ENCODE measurements at regions not wholly inside any gene's neighbourhood (a gene's known extent, or its start where the extent isn't known, plus 50 kb on each side); places are given as distances from the start of the nearest gene placed in this dataset.

DNA sequence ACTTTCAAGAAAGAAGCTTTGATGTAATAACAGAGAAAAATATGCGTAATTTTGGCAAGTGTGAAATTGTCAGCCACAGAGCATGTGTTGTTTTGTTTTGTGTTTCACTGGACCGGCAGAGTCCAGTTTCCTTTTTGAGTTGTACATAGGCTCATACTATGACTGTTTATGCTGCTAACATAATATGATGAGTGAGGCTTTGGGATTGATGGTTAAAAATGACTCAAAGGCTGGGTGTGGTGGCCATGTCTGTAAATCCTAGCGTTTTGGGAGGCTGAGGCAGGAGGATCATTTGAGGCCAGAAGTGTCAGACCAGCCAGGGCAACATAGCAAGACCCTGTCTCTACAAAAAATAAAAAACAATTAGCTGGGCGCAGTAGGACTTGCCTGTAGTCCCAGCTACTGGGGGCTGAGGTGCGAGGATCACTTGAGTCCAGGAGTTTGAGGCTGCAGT is 487.9 kb downstream of the PCNX1 start:
- H3K9me3 ChIP-seq = no peaks in the 10 kb centered on the region
- H3K4me3 ChIP-seq = no peak overlapping the region
- H3K27me3 ChIP-seq = no peaks in the 10 kb centered on the region
- intact Hi-C loops (cut with DNase I; ENCODE audit: low total_unique reads) = no loop called here
- no peak for DNase-seq
- peaks cover 0 to 49% (median 13%) of the 10 kb centered on the region in 4 donors for H3K4me1 ChIP-seq
- peak overlapping the region; percentile 33 to 42 for H3K27ac ChIP-seq
- TF ChIP-seq CTCF (IDR thresholded peaks at IDR 0.05) = no peak
- no peaks in the 10 kb centered on the region for H3K36me3 ChIP-seq

GRCh38 chr14:71395636-71396035 is 488.4 kb downstream of the PCNX1 start:
- Histone ChIP-seq H3K4me1 (peaks cover 0 to 49% (median 13%) of the 10 kb centered on the region in 4 donors), H3K9me3 (no peaks in the 10 kb centered on the region), H3K4me3 (no peak overlapping the region), H3K27ac (peak overlapping the region; percentile 33 to 42), H3K27me3 (no peaks in the 10 kb centered on the region), H3K36me3 (no peaks in the 10 kb centered on the region)
- DNase-seq = no peak
- intact Hi-C loops (cut with DNase I; ENCODE audit: low total_unique reads) = no loop called here
- TF ChIP-seq CTCF (IDR thresholded peaks at IDR 0.05) = no peak

DNA sequence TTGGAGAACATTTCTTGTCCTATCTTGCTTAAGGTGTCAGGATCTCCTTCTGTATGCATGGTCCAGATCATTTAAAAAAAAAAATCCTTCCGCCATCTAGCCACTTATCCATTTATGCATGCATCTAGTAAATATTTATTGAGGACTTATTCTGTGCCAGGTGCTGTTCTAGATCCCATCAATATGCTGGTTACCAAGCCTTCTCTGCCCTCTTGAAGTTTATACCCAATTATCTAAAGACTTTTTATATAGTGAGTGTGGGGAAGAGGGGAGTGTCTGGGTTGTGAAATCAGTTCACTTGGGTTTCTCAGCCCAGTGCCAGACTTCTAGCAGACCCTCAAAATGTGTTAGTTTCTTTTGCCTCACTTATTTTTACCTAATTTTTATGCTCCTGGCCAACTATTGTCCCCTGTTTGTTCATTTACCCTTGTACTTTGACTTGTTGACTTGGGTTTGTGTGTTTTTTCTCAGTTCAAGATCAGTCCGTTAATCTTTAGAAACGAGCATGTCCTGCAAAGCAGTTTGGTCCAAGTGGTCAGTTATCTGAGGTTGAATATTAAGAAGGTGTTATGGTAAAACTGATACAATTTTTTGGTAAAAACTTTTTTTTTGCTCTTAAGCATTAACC is 488.9 kb downstream of the PCNX1 start:
- H3K4me1 ChIP-seq = peaks cover 0 to 54% (median 13%) of the 10 kb centered on the region in 4 donors
- no peaks in the 10 kb centered on the region for H3K36me3 ChIP-seq
- H3K27me3 ChIP-seq = no peaks in the 10 kb centered on the region
- DNase-seq = no peak
- H3K9me3 ChIP-seq = no peaks in the 10 kb centered on the region
- intact Hi-C loops (cut with DNase I; ENCODE audit: low total_unique reads) = no loop called here
- TF ChIP-seq CTCF (IDR thresholded peaks at IDR 0.05) = no peak
- no peak overlapping the region for H3K4me3 ChIP-seq
- H3K27ac ChIP-seq = peak overlapping the region; percentile 33 to 42

DNA sequence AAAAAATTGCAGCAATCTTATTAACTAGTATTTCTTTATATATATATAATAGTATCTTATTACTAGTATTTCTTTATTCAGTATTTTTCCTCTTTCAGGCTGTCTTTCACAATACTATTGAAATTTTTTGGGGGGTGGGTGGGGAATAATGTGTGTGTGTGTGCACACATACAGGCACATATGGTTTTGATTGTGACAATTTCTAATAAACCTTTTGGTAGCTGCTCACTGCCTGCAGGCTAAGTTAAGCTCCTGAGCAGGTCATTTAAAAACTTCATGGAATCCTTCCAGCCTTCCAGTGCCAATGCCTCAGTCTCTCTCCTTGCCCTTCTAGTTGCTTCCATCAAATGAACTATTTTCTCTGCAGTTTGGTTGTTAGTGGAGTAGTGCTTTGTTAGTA is 490.1 kb downstream of the PCNX1 start:
- Histone ChIP-seq H3K9me3 (no peaks in the 10 kb centered on the region), H3K27ac (peak overlapping the region in 1 of 2 donors; percentile 9), H3K36me3 (no peaks in the 10 kb centered on the region), H3K4me1 (peaks cover 0 to 66% (median 15%) of the 10 kb centered on the region in 4 donors), H3K27me3 (no peaks in the 10 kb centered on the region), H3K4me3 (no peak overlapping the region)
- intact Hi-C loops (cut with DNase I; ENCODE audit: low total_unique reads) = no loop called here
- no peak for TF ChIP-seq CTCF (IDR thresholded peaks at IDR 0.05)
- DNase-seq = no peak

- intact Hi-C loops (cut with DNase I; ENCODE audit: low total_unique reads) = no loop called here
- Histone ChIP-seq H3K9me3 (no peaks in the 10 kb centered on the region), H3K4me3 (no peak overlapping the region), H3K27ac (peak overlapping the region; percentile 19 to 52), H3K4me1 (peaks cover 0 to 76% (median 22%) of the 10 kb centered on the region in 4 donors), H3K36me3 (no peaks in the 10 kb centered on the region), H3K27me3 (no peaks in the 10 kb centered on the region)
- no peak for TF ChIP-seq CTCF (IDR thresholded peaks at IDR 0.05)
- DNase-seq = no peak
These were observed 491.2 kb downstream of the PCNX1 start for GRCh38 chr14:71398450-71398849.

Measured in tibial artery (tissue), 4 donors.